HG02943 (cell line): ENCODE measurements at regions not wholly inside any gene's neighbourhood (a gene's known extent, or its start where the extent isn't known, plus 50 kb on each side); places are given as distances from the start of the nearest gene placed in this dataset.
"Not testable (repeated sequence)": the region's sequence is repeated elsewhere in the genome, so short reads cannot be mapped to it uniquely, and the experiment has no call there.

ENCODE experiments used
- ATAC-seq: cut with Tn5 transposase; IDR thresholded peaks from one replicate; pipeline ENCODE4 v1.9.1; 2021; ENCODE audit warnings: mild to moderate bottlenecking, low read depth, moderate library complexity; ENCODE audit not compliant: unreplicated experiment

DNA sequence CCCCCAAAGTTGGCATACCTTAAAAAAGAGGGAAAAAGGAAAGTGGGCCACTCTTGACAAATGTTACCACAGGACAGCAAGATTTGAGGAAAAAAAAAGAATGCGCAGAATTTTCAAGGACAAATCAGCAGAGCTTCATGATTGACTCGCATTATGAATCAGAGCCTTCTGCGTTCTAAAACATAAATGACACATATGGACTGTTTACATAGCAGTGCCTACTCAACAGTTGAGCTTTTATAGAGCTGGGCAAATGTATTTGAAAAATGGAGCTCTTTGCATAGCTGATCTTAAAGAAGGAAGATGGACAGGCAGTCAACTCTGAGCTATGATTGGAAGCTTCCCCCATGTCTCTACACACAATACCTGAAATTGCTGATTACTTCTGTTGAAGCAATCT lies 213.2 kb upstream of the NT5E start:
- no peak for ATAC-seq

DNA sequence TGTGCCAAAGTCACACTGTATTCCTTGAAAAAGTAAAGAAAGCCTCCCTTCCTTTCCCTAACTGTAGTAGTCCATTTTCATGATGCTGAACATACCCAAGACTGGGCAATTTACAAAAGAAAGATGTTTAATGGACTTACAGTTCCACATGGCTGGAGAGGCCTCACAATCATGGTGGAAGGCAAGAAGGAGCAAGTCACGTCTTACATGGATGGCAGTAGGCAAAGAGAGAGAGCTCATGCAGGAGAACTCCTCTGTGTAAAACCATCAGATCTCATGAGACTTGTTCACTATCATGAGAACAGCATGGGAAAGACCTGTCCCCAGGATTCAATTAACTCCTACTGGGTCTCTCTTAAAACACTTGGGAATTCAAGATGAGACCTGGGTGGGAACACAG lies 222.5 kb upstream of the NT5E start:
- ATAC-seq = not testable (repeated sequence)

DNA sequence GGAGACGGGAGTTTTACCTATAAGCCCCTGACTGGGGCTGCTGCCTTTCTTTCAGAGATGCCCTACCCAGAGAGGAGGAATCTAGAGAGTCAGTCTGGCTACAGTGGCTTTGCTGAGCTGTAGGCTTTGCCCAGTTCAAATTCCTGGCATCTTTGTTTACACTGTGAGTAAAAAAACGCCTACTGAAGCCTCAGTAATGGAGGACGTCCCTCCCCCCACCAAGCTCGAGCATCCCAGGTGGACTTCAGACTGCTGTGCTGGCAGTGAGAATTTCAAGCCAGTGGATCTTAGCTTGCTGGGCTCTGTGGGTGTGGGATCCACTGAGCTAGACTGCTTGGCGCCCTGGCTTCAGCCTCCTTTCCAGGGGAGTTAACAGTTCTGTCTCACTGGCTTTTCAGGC lies 237.1 kb upstream of the NT5E start:
- ATAC-seq = not testable (repeated sequence)

DNA sequence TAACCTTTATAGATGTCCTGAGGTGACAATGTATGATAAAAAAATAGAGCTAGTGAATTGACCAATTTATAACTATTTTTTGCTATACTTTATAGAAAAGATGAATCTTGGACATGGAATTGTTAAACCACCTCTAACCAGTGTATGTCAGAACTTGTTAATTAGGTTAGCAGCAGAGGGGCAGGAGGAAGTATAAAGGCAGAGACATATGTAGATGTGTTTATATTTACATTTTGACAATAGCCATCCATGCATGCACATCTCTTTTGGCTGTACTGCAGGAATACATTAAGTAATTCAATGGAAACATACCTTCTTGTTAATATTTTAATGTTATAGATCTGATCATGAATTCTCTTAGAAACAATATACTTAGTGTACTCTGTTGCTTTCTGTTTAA lies 254.6 kb upstream of the NT5E start:
- no peak for ATAC-seq

DNA sequence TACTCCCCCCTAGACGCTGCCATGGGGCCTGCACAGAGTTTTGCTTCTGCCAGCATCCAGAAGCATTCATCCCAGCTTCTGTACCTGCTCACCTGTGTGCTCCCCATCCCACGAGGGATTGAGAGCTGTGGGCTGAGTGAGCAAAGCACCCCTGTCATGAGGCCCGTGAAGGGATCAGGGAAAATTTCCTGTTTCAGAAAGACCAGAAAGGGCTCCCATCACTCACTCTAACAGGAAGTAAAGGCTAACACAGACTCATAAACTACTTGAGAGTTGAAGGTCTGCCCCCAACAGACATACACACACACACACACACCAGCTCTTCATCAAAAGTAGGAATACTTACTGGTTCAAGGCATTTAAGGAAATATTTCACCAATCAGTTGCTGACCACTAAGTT lies 256.5 kb upstream of the NT5E start:
- ATAC-seq = no peak

DNA sequence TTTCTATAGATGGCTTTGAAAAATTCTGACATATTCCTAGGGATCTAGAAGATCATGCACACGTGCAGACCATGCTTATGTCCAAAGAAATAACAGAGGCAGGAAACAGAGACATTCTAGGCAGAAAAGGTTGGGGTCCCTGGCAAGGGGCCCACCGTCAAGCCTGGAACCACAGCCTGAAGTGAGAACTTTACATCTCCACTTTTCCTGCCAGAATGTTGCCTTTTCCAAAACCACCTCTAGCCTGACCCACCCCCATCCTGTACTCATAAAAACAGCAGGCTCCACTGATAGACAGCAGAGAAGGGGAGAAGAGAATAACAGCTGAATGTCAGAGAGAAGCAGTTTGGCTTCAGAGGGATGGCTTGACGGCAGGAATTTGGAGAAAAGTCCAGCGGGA lies 257.3 kb upstream of the NT5E start:
- no peak for ATAC-seq

DNA sequence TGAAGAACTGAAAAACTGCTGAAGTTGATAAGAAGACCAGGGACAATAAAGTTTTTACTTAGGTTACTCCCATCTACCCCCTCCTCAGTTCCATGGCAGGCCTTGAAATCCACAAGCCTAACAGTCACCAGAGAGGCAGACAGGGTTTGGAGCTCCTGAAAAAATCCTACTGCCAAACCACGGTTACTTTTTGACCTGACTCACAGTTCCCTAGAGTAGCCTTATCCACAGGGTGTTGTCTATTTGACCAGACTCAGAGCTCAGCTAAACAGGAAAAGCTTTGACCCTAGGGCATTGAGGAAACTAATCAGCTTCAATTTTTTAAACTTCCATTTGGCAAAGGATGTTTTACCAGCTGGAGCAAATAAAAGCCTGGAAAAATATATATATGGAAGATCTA lies 257.7 kb upstream of the NT5E start:
- ATAC-seq = no peak

DNA sequence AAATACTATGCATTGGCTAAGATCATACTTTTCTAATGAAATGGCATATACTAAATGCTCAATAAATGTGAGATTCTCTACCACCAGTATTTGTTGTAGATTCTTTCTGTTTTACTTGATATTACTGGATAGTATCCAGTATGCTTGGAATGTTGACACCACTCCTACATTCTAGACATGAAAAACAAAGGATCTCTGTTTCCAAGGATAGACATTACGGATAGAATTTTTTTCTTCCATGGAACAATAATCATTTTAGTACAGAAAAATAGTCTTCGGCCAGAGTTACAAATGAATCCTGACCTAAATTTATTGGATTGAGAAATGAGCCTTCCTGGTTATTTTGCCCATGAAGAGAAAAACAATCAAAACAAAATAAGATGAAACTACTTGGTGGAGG lies 258.2 kb upstream of the NT5E start:
- ATAC-seq = no peak

DNA sequence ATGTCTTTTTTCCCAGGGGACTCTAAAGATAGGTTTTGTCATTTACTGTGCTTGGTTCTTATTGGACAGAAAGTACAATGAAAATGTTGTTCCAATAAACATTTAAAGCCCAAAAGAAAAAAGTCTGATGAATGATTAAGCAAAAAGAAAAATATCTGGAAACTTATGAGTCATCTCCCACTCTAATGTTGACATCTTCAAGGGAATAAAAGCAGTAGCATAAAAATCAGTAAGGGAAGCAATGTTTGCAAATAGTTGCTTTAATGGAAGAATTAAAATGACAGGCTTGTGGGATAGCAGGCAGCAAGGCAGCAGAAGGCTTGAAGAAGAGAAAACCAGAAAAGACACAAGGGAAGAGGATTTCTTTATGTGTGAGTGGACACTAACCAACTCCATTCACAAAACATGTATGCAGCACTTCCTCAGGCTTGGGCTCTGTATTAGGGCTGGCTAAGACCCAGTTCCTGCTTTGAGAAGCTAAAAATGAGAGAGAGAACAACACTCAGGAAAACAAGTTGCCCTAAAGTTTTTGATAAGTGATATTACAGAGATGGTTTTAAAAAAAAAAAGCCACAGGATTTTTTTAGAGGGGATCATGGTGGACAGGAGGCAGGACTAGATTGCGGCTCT lies 263.2 kb upstream of the NT5E start:
- no peak for ATAC-seq

DNA sequence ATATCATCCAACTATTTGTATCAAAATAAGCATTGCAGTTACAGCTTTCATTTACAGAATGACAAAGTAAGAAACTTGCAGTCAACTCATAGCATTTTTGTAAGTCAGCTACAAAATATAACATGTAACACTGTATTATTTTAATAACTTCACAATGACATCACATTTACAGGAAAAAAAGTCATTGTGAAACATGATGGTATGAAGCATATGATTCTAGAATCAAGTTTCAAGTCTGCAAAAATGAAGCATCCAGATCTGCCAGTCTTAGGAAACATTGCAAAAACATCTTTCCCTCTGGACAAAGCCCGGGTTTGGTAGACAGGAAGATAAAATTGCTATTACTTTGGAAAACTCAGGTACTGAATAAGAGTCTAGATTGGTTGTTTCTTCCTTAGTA lies 263.9 kb upstream of the NT5E start:
- no peak for ATAC-seq

DNA sequence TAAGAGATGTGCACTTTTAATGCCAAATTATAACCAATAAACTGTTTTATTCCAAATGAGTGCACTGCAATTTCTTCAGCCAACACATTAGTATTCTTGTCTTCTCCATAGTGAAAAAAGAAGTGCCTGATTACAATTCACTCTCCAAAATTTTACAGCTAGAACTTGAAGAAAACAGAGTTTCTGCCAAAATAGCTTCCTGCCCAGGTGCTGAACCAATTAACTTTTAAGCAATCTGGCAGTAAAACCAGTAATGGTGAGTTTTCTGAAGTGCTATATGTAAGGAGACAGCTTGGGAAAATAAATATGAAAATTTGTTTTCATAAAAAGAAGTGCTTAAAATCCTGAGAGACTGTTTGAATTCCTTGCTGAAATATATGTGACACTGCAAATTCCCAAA lies 266.0 kb upstream of the NT5E start:
- no peak for ATAC-seq

DNA sequence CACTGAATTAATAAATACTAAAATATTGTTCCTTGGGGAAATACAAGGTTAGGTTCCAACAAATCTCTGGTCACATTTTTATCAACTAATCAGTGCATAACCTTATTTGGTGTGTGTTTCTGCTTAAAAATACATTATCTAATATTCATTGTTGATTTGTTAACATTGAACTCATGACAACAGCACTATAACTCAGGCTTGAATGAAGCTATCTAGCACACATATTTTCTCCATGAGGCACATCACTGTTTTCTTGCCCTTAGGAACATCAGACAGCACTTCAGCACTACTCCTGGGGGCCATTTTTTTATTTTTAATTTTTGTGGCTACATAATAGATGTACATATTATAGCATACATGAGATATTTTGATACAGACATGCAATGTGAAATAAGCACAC lies 277.2 kb upstream of the NT5E start:
- ATAC-seq = no peak

DNA sequence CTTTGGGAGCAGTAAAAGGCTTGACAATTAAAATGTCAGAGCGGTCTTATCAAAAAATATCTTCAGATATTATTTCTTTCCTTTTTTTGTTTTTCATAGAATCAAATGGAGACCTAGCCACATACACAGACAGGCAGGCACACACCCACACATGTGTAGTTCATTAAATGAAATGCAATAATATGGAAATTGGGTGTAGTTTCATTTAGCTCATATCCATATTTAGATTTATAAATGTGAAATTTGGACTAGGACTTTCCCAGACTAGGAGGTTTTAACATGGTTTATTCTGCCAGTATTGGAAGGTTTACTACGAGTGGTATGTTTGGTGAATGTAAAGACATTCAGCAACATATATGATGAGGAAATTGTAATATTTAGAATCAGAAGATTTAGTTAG lies 277.7 kb upstream of the NT5E start:
- ATAC-seq = no peak

DNA sequence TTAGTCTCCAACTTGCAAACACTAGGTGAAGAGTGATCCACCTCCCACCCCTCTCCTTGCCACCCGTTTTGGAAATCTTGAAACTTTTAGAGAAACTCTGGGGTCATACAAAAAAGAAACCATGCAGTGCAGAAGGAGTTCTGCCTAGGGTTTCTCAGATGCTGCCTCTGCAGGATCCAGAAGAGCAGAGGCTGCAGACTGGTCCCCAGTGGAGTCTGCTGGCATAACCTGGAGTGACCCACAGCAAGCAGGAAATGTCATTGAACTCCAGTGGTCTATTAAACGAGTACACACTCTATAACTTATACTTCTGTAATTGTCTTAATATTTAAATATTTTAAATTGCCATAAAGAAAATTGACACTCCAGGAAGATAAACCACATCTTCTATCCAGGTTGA lies 280.7 kb upstream of the NT5E start:
- ATAC-seq = no peak

DNA sequence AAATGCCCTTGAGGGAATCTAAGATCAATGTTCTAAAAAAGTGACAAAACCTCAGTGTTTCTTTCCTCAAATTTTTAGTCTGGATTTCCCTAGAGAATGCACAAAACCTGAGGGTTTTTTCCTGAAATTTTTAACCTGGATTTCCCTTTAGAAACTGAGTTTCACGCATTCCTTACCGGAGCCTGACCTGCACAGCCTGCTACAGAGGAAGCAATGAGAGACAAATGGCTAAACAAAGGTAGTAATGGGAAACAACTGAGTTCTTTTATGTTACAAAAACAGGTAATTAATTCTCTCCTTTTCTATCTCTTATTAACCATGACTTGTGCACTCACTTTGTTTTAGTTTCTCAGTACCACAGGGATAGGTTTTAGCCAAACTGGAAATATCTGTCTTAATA lies 281.7 kb upstream of the NT5E start:
- no peak for ATAC-seq

DNA sequence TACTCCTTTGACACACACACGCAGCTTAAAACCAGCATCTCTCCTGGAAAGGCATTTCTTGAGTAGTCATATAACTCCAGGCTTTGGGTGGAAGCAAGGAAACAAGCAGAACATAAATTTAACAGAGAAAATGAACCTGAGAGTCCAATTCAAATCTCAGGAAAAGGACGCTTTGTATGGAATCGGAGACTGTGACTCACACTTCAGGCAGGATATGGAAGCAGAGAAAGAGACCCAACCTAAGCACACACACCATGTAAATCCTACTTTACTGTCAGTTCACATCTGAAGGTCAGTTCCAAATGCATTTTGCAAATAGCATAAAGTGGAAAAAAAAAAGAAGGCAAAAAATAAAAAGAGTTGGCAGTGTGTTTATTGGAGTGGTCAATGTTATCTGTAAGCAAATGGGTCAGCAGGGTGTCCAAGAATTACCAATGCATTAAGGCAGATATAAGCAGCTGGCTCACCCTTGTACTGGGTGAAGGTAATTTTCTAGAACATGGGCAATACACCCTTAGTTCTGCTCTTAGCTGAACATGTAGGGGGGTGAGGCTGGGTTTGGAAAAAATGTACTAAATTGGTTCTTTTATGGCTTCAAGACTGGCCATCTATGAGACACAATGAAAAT lies 283.7 kb upstream of the NT5E start:
- no peak for ATAC-seq

DNA sequence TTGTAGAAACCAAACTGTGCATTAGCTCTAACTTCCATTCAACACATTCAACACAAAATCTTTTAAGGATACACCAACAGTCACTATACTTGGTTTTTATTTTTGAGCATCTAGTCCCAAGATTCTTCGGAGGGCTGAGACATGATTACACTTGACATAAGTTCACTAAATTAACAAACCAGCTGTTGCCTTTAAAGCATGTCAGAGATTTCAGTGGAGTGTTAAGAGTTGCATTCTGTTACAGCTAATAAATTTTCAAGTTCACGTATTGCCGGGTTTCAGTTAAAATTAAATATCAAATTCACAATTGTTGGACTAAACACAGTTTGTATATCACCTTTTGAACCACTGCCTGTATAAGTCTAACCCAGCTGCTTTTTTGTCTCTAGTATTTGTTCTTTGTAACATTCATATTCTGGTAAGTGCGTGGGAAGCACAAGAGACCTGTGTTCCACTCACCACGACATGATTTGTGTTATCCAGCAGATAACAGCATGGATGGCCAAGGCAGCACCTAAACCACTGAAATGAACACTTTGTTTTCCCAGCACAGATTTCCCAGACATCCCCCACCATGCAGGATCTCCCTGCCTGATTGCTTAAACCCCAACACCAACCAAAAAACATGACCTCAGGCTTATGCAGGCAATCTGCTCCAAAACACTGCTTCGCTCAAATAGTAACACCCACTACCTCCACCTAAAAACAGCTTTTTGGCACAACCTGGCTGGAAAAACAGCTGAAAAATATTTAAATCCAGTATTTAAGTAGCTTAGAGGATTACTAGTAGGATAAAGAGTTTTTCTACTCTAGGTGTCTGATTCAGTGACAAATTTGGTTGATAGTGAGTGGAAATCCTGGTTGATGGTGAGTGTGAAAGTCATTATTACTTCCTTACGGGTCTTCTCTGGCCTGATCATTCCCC lies 286.5 kb upstream of the NT5E start:
- no peak for ATAC-seq

DNA sequence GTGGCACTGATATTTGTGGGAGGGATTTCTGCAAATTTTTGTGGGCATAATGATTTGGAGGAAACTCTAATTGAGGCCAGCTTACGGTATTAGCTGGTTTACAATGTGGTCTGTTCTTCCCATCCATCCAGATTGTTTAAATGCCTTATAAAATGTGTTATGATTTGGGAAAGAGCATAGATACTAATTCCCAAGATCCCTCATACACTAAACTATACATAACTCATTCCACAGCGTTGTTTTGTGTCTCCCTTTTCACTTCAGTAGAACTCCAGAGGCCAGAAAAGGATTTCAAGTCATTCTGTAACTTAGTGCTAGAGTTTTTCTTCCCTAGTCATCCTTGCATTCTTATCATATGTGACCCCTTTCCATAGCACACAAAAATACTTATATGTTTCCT lies 292.6 kb upstream of the NT5E start:
- ATAC-seq = no peak

DNA sequence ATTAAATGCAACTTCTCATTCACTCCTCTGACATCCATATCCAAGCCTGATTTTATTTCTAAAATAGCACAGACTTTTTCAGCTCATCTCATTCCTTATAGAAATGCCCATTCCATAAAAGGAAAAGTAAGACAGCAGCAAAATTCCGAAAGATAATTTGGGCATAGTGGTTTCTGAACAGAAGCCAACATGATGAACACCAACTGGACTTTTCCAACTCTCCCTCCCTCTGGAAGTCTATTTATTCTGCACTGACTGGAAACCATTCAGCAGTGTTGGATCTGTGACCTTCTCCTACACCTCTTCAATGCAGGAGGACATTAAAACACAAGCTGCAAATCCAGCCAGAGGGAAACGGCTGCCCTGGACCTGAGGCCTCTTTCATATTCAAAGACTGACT lies 306.2 kb upstream of the NT5E start:
- no peak for ATAC-seq

DNA sequence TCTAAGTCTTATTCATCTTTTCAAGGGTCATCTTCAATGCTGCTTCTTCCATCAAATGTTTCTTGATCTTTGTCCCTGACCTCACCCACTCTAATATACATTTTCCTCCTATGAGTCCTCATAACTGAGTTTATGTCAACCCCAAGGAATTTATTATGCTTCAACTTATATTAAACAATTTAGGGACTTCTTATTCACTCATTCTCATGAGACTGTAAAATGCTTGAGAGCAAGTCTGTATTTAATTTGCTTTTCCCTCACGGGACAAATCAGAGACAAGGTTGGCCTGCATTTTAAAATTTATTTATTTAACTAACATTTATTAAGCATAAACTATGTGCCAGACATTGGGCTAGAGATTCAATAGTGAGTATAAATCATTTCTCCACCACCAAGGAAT lies 312.0 kb upstream of the NT5E start:
- no peak for ATAC-seq

DNA sequence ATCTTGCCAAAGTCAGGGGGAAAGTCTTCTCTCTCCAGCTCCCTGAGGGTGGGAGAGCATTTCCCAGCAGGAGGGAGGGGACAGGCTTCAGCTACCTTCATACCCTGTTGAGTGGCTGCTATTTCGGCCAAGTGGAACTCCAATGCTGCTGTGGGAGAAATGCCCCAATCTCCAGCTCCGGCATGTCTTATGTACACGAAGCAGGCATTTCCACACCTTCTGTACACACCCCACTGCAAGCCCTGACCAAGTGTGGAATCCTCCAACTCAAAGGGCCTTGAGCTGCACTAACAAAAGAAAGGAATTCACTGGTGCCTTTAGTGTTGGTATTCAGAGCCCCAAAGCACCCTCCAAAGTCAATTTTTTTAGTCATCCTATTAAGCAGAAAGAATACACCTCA lies 313.6 kb upstream of the NT5E start:
- no peak for ATAC-seq
